Smooth muscle cell (in vitro differentiated cells): ENCODE measurements at regions not wholly inside any gene's neighbourhood (a gene's known extent, or its start where the extent isn't known, plus 50 kb on each side); places are given as distances from the start of the nearest gene placed in this dataset.

Experiments used
- DNase-seq: peaks from one replicate; lab custom pipeline; 2025; ENCODE audit not compliant: unreplicated experiment; lab: John Stamatoyannopoulos, UW
- H2AFZ ChIP-seq: fragments of 200-600 bp; sonication (generic); 2 replicates; pipeline ENCODE4 v1.6.0; 2016; ENCODE audit warnings: antibody characterized with exemption, low read depth, mild to moderate bottlenecking
- H3F3A ChIP-seq: fragments of 200-600 bp; sonication (generic); 2 replicates; pipeline ENCODE4 v1.6.0; 2017; ENCODE audit warnings: antibody characterized with exemption, low read depth
- H3K27ac ChIP-seq: fragments of 200-600 bp; sonication (generic); 2 replicates; pipeline ENCODE4 v1.5.1; 2016; ENCODE audit warnings: low read depth, mild to moderate bottlenecking
- H3K27me3 ChIP-seq: fragments of 200-600 bp; sonication (generic); 2 replicates; pipeline ENCODE4 v1.6.1; 2016; ENCODE audit warnings: low read depth, mild to moderate bottlenecking
- H3K36me3 ChIP-seq: fragments of 200-600 bp; sonication (generic); 2 replicates; pipeline ENCODE4 v1.5.1; 2016; ENCODE audit warnings: low read depth
- H3K4me1 ChIP-seq: fragments of 200-600 bp; sonication (generic); 2 replicates; pipeline ENCODE4 v1.5.1; 2016; ENCODE audit warnings: low read depth
- H3K4me2 ChIP-seq: fragments of 200-600 bp; sonication (generic); 2 replicates; pipeline ENCODE4 v1.6.0; 2016; ENCODE audit warnings: mild to moderate bottlenecking
- H3K4me3 ChIP-seq: fragments of 200-600 bp; sonication (generic); 2 replicates; pipeline ENCODE4 v1.5.1; 2016; ENCODE audit warnings: mild to moderate bottlenecking
- H3K79me2 ChIP-seq: fragments of 200-600 bp; sonication (generic); 2 replicates; pipeline ENCODE4 v1.6.0; 2016; ENCODE audit warnings: low read depth, mild to moderate bottlenecking
- H3K9ac ChIP-seq: fragments of 200-600 bp; sonication (generic); 2 replicates; pipeline ENCODE4 v1.6.0; 2016; ENCODE audit warnings: low read depth
- H3K9me3 ChIP-seq: fragments of 200-600 bp; sonication (generic); replicated peaks from 2 replicates; pipeline ENCODE4 v1.5.1; 2016; ENCODE audit warnings: low read depth
- H4K20me1 ChIP-seq: fragments of 200-600 bp; sonication (generic); 2 replicates; pipeline ENCODE4 v1.6.0; 2016; ENCODE audit warnings: low read depth
- CTCF ChIP-seq: fragments of 200-600 bp; sonication (generic); IDR thresholded peaks from 2 replicates; pipeline ENCODE4 v1.5.1; 2017; ENCODE audit warnings: borderline replicate concordance, mild to moderate bottlenecking, antibody characterized with exemption; ENCODE audit not compliant: insufficient read depth, poor library complexity, severe bottlenecking
- WGBS: methylation state at CpG from one replicate; pipeline ENCODE4 v1.1.7; 2016; ENCODE audit warnings: low lambda C conversion rate; 5-methylcytosine and 5-hydroxymethylcytosine counted together

DNA sequence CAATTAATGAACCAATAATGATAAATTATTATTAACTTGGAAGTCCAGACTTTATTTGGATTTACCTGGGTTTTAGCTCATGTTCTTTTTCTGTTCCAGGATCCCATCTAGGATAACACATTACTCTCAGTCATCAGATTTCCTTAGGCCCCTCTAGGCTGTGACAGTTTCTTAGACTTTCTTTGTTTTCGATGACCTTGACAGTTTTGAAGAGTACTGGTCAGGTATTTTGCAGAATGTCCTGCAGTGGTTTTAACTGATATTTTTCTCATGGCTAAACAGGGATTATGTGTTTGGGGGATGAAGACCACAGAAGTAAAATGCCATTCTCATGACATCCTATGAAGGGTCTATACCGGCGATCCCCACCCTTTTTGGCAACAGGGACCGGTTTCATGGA lies 144.0 kb downstream of the NAV1 start:
- no peak for DNase-seq
- H3K27ac ChIP-seq, result no peak overlapping the region
- H3K4me3 ChIP-seq, result no peak overlapping the region
- peaks cover 18% of the 10 kb centered on the region for H3K4me1 ChIP-seq
- H3K4me2 ChIP-seq, result no peak overlapping the region
- no peak overlapping the region for H3K9ac ChIP-seq
- H3K9me3 ChIP-seq, result no peaks in the 10 kb centered on the region
- H3K27me3 ChIP-seq, result no peaks in the 10 kb centered on the region
- H3K36me3 ChIP-seq, result no peaks in the 10 kb centered on the region
- TF ChIP-seq CTCF, result no peak
- peaks cover 97% of the 10 kb centered on the region for H3K79me2 ChIP-seq
- H2AFZ ChIP-seq, result no peak overlapping the region
- H4K20me1 ChIP-seq, result peaks cover 99% of the 10 kb centered on the region
- 90% methylated on average over 4 of the region's 4 CpGs for WGBS
- peaks cover 7% of the 10 kb centered on the region for H3F3A ChIP-seq

DNA sequence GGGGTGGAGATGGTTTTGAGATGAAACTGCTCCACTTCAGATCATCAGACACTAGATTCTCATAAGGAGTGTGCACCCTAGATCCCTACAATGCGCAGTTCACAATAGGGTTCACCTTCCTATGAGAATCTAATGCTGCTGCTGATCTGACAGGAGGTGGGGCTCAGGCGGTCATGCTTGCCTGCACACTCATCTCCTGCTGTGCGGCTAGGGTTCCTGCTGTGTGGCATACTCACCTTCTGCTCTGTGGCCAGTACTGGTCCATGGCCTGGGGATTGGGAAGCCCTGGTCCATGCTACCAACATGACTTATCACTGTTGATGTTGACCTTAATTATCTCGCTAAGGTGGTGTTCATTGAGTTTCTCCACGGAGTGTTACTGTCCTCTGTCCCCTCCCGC lies 144.5 kb downstream of the NAV1 start:
- no peaks in the 10 kb centered on the region for H3K9me3 ChIP-seq
- H4K20me1 ChIP-seq, result peaks cover 99% of the 10 kb centered on the region
- H3K27me3 ChIP-seq, result no peaks in the 10 kb centered on the region
- H3K4me1 ChIP-seq, result peaks cover 18% of the 10 kb centered on the region
- no peak for DNase-seq
- TF ChIP-seq CTCF, result no peak
- H3F3A ChIP-seq, result peaks cover 7% of the 10 kb centered on the region
- H3K27ac ChIP-seq, result no peak overlapping the region
- no peak overlapping the region for H3K4me3 ChIP-seq
- H3K79me2 ChIP-seq, result peaks cover 97% of the 10 kb centered on the region
- H3K36me3 ChIP-seq, result no peaks in the 10 kb centered on the region
- H3K4me2 ChIP-seq, result no peak overlapping the region
- no peak overlapping the region for H2AFZ ChIP-seq
- 86% methylated on average over 6 of the region's 6 CpGs for WGBS
- H3K9ac ChIP-seq, result no peak overlapping the region

DNA sequence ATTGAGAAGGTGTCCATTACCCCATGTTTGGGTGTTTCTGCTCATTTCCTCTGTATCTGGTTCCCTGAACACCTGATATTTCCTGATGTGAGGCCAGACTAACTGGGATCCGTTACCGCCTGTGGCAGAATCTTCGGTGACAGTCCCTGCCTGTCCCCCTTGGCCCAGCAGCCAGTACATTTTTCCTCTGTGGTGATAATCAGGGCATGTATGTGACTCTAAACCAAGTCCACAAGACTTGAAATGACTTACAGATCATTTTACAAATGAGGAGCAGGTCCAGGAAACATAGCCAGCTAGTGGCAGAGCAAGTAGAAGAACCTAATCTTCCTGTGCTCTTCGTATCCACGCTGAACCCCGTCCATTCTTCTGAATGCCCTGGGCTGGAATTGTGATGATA lies 143.5 kb upstream of the IPO9 start:
- Histone ChIP-seq H3K4me1 (peaks cover 10% of the 10 kb centered on the region), H3K4me2 (no peak overlapping the region), H3K4me3 (no peak overlapping the region), H3K9me3 (no peaks in the 10 kb centered on the region), H4K20me1 (peaks cover 96% of the 10 kb centered on the region), H3K36me3 (no peaks in the 10 kb centered on the region), H3K79me2 (peaks cover 95% of the 10 kb centered on the region), H3K9ac (no peak overlapping the region), H3F3A (peaks cover 7% of the 10 kb centered on the region), H3K27me3 (no peaks in the 10 kb centered on the region), H2AFZ (no peak overlapping the region), H3K27ac (no peak overlapping the region)
- WGBS, result 89% methylated on average over 6 of the region's 6 CpGs
- DNase-seq, result no peak
- TF ChIP-seq CTCF, result no peak

DNA sequence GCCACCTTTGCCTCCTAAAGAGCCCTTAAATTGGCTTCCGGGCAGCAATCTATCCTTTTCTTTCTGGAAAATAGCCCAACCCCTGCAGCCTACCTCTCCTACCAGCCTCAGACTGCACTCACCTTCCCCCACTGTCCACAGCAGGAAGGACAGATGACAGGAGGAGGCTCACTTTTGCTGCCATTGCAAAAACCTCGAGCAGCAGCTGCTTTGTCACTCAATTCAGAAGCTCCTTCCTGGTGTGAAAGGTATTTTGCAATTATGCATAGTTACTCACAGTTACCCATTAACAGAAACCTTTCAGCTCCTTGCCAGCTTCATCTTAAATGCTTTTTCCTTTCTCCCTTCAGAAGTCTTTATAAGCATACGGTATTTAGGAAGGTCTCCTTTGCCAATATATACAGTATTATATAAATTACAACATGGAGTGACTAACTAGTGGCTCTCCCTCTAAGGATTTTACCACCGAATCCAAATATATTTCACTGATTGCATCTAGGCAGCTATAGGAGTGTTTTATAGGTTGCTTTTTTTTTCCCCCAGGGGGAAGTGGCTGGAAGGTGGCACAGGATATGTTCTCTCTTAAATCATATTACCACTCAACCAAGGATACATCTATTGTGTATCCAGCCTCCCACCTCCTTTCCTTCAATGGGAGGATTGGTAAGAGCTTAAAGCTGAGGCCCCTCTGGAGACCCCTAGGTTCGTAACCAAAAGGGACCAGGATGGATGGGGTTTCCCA lies 142.1 kb upstream of the IPO9 start:
- peak overlapping the region; percentile 24 for H3K27ac ChIP-seq

More for the DNA sequence above, 142.1 kb upstream of the IPO9 start:
- H3K79me2 ChIP-seq, result peaks cover 95% of the 10 kb centered on the region
- peaks cover 96% of the 10 kb centered on the region for H4K20me1 ChIP-seq
- H3K36me3 ChIP-seq, result no peaks in the 10 kb centered on the region
- 62% methylated on average over 5 of the region's 5 CpGs for WGBS
- H3F3A ChIP-seq, result peaks cover 7% of the 10 kb centered on the region
- H3K27me3 ChIP-seq, result no peaks in the 10 kb centered on the region
- H3K4me1 ChIP-seq, result peaks cover 10% of the 10 kb centered on the region
- H3K4me2 ChIP-seq, result no peak overlapping the region
- no peak overlapping the region for H2AFZ ChIP-seq
- no peak overlapping the region for H3K4me3 ChIP-seq
- no peaks in the 10 kb centered on the region for H3K9me3 ChIP-seq
- no peak overlapping the region for H3K9ac ChIP-seq
- no peak for DNase-seq
- no peak for TF ChIP-seq CTCF
